Activated naive CD4-positive, alpha-beta T cell treated with anti-CD3 and anti-CD28 coated beads for 36 hours (primary cell): ENCODE measurements at regions not wholly inside any gene's neighbourhood (a gene's known extent, or its start where the extent isn't known, plus 50 kb on each side); places are given as distances from the start of the nearest gene placed in this dataset.

Experiments
- CTCF ChIA-PET: fragments of 350-600 bp; sonication (Branson Sonifier 250); formaldehyde crosslinking; loops from one replicate; lab custom pipeline; 2021; ENCODE audit warnings: antibody characterized with exemption; lab: Charles Lee
- DNase-seq: peaks from one replicate; pipeline ENCODE4 v3.0.0-alpha.2; 2020
- H3K27ac Mint-ChIP-seq: one replicate; pipeline ENCODE4 v1.8.0; 2021; ENCODE audit warnings: mild to moderate bottlenecking, mixed read lengths
- H3K27me3 Mint-ChIP-seq: one replicate; pipeline ENCODE4 v1.8.0; 2021; ENCODE audit warnings: low read depth, mixed read lengths
- H3K36me3 Mint-ChIP-seq: one replicate; pipeline ENCODE4 v1.8.0; 2021; ENCODE audit warnings: low read depth, mixed read lengths
- H3K4me1 Mint-ChIP-seq: one replicate; pipeline ENCODE4 v1.8.0; 2021; ENCODE audit warnings: low read depth, mixed read lengths
- H3K4me3 Mint-ChIP-seq: one replicate; pipeline ENCODE4 v1.8.0; 2021; ENCODE audit warnings: mild to moderate bottlenecking, moderate library complexity, mixed read lengths
- H3K9me3 Mint-ChIP-seq: one replicate; pipeline ENCODE4 v1.8.0; 2021; ENCODE audit warnings: mixed read lengths
- intact Hi-C: fragments of 100-400 bp; cut with micrococcal nuclease; formaldehyde crosslinking; loops from one replicate; pipeline ENCODE4 v1.15.1; 2023

DNA sequence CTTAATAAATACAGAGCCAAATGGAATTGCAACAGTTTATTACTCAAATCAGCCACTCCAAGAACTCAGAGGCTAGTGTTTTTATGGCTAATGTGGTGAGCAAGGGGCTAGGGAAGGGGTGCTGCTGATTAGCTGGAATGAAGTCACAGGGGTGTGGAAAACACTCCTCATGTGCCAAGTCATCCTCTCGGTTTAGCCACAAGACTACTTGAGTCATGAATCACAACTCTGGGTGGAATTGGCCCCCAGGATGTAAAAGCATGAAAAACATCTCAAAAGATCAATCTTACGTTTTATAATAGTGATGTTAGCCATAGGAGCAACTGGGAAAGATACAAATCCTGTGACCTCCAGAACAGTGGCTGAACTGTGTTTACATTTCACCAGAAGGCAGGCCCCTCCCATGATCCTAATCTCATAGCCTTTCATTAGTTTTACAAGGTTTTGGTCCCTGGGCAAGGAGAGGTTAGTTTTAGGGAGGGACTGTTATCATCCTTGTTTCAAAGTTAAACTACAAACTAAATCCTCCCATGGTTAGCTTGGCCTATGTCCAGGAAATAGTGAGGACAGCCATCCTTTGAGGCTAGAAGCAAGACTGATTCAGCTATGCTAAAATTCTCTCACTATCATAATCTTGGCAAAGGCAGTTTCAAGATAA lies 2020.1 kb upstream of the PCDH20 start:
- no peaks in the 10 kb centered on the region for H3K27me3 Mint-ChIP-seq
- no peaks in the 10 kb centered on the region for H3K4me1 Mint-ChIP-seq
- DNase-seq = no peak
- H3K36me3 Mint-ChIP-seq = no peaks in the 10 kb centered on the region
- intact Hi-C loops = no loop called here
- no peak overlapping the region for H3K27ac Mint-ChIP-seq
- no peak overlapping the region for H3K4me3 Mint-ChIP-seq
- CTCF ChIA-PET = interaction anchor here (0.6 kb wide), 1 partner anchor 110 kb away, joined by 3 read pairs; no protein-coding TSS in a partner anchor
- peaks cover 3% of the 10 kb centered on the region for H3K9me3 Mint-ChIP-seq

DNA sequence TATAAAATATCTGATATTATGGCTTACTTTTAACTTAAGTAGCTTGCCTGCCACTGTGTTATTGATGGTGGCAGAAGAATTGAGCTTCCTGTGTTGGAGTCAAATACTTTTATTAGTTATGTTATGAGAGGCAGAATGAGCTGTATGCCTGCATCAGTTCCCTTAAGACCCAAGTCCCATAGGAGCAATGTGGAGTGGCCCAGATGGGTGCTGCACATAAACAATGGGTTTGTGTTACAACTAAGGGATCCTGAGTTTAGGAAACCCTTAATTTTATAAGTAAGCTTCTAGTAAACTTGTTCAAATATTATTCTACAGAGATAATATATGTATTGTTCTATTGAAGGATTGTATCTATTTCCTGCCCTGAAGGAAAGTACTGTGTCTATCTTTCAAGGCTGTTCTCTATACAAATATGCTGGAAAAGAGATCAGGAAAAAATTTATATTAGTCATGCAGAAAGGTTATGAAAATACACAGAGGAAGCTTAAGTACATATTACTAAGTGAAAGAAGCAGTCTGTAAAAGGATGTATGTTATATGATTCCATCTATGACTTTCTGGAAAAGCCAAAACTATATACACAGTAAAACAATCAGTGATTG lies 2018.0 kb upstream of the PCDH20 start:
- Mint-ChIP-seq H3K36me3 (no peaks in the 10 kb centered on the region), H3K4me1 (no peaks in the 10 kb centered on the region), H3K4me3 (no peak overlapping the region), H3K9me3 (no peaks in the 10 kb centered on the region), H3K27ac (no peak overlapping the region), H3K27me3 (no peaks in the 10 kb centered on the region)
- CTCF ChIA-PET = no interaction called here
- DNase-seq = no peak
- intact Hi-C loops = no loop called here

DNA sequence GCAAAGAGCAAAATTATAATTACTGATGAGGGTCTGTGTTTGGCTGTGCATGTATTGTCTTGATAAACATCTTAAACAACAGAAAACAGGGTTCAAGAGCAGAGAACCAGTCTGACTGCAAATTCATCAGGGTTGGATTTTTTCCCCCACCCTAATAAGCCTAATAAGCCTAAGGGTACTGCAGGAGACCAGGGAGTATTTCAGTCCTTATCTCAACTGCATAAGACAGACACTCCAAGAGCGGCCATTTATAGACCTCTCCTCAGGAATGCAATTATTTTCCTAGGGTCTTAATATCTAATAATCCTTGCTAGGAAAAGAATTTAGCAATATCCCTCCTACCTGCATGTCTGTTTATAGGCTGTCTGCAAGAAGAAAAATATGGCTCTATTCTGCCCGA lies 2011.5 kb upstream of the PCDH20 start:
- Mint-ChIP-seq H3K36me3 (no peaks in the 10 kb centered on the region), H3K4me3 (no peak overlapping the region), H3K4me1 (no peaks in the 10 kb centered on the region), H3K27me3 (no peaks in the 10 kb centered on the region), H3K9me3 (no peaks in the 10 kb centered on the region), H3K27ac (no peak overlapping the region)
- CTCF ChIA-PET = no interaction called here
- intact Hi-C loops = no loop called here
- no peak for DNase-seq

DNA sequence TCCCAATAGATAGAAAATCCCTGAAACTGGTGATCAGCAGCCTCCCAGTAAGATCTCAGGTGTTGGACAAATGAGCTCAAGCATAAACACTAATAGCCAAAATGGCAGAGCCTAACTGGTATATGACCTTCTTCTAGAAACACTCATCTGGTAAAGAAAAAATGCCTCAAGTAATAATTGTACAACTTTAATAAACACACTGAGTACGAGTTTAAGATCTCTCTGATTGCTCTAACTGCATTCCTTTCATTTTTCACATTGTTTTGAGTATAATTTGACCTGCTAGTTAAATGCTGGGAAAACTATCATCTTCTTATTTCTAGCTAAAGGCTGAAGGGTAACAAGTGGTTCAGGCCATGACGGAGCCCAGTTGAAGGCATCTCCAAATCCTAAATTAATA lies 2009.5 kb upstream of the PCDH20 start:
- intact Hi-C loops = no loop called here
- H3K36me3 Mint-ChIP-seq = no peaks in the 10 kb centered on the region
- H3K27ac Mint-ChIP-seq = no peak overlapping the region
- H3K4me1 Mint-ChIP-seq = no peaks in the 10 kb centered on the region
- no peaks in the 10 kb centered on the region for H3K27me3 Mint-ChIP-seq
- CTCF ChIA-PET = no interaction called here
- no peaks in the 10 kb centered on the region for H3K9me3 Mint-ChIP-seq
- H3K4me3 Mint-ChIP-seq = no peak overlapping the region
- no peak for DNase-seq

DNA sequence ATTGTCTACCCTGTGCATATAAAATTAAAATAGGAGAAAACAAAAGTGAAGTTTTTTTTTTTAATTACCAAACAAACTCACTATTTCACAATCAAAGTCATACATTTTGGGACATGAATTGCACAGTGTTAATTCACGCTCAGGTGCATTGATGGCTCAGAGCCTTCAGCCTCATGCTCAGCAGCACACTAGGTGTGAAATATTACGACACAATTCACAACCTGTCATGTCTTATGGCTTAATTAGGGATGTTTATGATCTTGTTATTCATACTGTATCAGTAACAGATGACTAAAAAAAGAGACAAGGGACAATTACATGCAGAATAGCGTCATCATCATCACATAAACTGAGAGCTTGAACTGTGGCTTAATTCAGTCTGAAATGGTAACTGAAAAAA lies 2005.5 kb upstream of the PCDH20 start:
- intact Hi-C loops = no loop called here
- Mint-ChIP-seq H3K9me3 (peaks cover 6% of the 10 kb centered on the region), H3K27ac (no peak overlapping the region), H3K4me3 (no peak overlapping the region), H3K4me1 (no peaks in the 10 kb centered on the region), H3K36me3 (no peaks in the 10 kb centered on the region), H3K27me3 (no peaks in the 10 kb centered on the region)
- DNase-seq = no peak
- CTCF ChIA-PET = no interaction called here

DNA sequence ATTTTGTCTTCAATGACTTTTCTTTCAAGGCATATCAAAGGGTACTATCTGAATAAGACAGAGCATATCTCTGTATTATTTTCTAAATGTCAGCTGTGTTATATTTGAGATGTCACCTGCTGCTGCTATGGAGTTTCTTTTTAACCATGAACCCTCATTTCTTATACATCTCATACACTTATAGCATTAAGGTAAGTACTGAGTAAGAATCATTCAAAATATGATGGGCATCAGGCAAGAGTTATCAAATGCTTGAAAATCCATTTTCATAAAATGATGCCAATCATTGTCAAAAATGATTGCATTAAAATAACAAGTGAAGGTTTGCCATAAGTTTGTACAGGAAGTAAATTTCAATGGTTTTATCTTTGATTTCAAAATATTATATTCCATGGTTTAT lies 2005.0 kb upstream of the PCDH20 start:
- no peaks in the 10 kb centered on the region for H3K4me1 Mint-ChIP-seq
- H3K9me3 Mint-ChIP-seq = peaks cover 6% of the 10 kb centered on the region
- H3K4me3 Mint-ChIP-seq = no peak overlapping the region
- no peaks in the 10 kb centered on the region for H3K27me3 Mint-ChIP-seq
- no peak for DNase-seq
- H3K36me3 Mint-ChIP-seq = no peaks in the 10 kb centered on the region
- intact Hi-C loops = no loop called here
- no peak overlapping the region for H3K27ac Mint-ChIP-seq
- CTCF ChIA-PET = no interaction called here

DNA sequence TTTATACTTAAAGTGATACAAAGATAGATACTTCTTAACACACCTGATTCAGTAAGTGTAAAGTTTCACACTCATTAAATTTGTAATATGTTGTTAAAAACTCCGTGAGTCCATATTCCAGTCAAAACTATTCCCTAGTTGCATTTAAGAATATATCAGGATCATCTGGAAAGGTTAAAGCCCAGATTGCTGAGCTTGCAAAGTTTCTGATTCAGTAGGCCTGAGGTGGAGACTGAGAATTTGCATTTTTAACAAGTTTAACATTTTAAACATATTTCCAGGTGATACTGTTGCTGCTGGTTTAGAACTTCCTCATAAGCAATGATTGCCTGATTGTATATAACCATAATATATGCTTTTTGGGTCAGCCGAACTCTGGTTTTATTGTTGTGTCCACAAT lies 1998.6 kb upstream of the PCDH20 start:
- intact Hi-C loops = no loop called here
- DNase-seq = no peak
- H3K9me3 Mint-ChIP-seq = peaks cover 6% of the 10 kb centered on the region
- CTCF ChIA-PET = no interaction called here
- H3K36me3 Mint-ChIP-seq = no peaks in the 10 kb centered on the region
- H3K4me1 Mint-ChIP-seq = no peaks in the 10 kb centered on the region
- H3K27me3 Mint-ChIP-seq = no peaks in the 10 kb centered on the region
- H3K27ac Mint-ChIP-seq = no peak overlapping the region
- no peak overlapping the region for H3K4me3 Mint-ChIP-seq

DNA sequence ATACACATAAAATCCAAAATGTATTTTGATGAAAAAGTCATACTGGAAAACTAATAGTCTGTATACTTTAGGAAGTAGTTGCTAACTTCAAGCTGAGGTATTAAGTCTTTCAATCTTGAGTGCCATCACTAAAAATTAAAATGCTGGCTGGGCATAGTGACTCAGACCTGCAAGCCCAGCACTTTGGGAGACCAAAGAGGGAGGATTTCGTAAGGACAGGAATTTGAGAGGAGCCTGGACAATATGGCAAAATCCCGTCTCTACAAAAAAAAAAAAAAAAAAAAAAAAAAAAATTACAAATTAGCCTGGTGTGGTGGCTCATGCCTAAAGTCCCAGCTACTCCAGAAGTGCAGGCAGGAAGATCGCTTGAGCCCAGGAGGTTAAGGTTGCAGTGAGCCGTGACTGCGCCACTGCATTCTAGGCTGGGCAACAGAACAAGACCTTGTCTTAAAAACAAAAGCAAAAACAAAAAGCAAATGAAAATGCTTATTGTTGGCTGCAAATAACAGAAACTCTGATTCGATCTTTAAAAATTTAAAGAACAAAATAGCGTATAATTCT lies 1994.2 kb upstream of the PCDH20 start:
- intact Hi-C loops = no loop called here
- Mint-ChIP-seq H3K4me1 (no peaks in the 10 kb centered on the region), H3K27ac (no peak overlapping the region), H3K9me3 (no peaks in the 10 kb centered on the region), H3K4me3 (no peak overlapping the region), H3K36me3 (no peaks in the 10 kb centered on the region), H3K27me3 (no peaks in the 10 kb centered on the region)
- no peak for DNase-seq
- CTCF ChIA-PET = no interaction called here

DNA sequence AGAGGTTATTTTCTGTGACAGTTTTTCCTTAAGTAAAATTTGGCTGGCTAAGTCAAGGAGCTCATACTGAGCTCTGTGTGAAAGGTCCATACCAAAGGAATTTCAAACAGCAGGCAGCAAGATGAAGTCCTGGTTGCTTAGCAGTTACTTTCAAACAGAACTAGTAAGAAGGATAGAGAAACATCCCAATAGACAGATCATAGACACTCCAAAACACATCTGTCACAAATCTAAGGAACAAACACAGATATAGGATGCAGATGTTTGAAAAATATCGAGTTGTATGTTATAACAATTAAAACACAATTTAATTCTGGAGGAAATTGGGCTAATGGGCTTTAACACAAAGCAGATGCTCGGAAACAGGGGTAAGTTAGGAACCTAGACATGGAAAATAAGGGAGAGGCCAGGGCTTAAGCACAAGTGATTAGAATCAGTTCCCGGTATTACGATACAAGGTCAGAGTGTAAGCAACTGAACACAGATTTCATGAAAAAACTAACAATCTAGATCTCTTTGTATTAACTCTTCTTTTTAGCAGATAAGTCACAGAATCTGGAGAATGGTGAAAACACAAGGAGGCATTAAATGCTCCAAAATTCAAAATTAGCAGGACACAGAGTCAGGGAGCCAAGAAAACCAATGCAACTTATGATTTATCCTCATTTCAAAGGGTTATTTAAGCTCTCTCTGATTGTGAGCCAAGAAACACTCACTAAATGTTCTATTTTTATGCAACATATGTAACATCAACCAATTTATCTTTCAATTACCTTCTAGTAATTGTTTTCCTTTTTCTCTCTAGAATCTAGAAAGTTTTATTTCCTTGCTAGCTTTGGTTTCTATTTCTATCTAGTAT lies 1992.9 kb upstream of the PCDH20 start:
- CTCF ChIA-PET = no interaction called here
- intact Hi-C loops = no loop called here
- no peak for DNase-seq
- Mint-ChIP-seq H3K4me1 (no peaks in the 10 kb centered on the region), H3K4me3 (no peak overlapping the region), H3K27ac (no peak overlapping the region), H3K36me3 (no peaks in the 10 kb centered on the region), H3K27me3 (no peaks in the 10 kb centered on the region), H3K9me3 (peaks cover 2% of the 10 kb centered on the region)

DNA sequence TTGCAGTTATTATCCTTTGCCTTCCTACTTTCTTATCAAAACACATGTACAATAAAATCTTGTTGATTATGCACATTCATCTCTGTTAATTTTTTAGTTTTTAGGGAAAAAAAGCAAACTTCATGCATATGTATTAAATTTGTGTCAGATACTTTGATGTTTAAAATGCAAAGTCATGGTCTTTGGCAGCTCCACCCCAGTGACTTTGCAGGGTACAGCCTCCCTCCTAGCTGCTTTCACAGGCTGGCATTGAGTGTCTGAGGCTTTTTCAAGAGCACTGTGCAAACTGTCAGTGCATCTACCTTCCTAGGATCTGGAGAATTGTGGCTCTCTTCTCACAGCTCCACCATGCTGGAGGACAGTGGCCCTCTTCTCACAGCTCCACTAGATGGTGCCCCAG lies 1988.1 kb upstream of the PCDH20 start:
- Mint-ChIP-seq H3K27me3 (no peaks in the 10 kb centered on the region), H3K9me3 (peaks cover 6% of the 10 kb centered on the region), H3K4me1 (no peaks in the 10 kb centered on the region), H3K4me3 (no peak overlapping the region), H3K27ac (no peak overlapping the region), H3K36me3 (no peaks in the 10 kb centered on the region)
- CTCF ChIA-PET = no interaction called here
- no peak for DNase-seq
- intact Hi-C loops = no loop called here

DNA sequence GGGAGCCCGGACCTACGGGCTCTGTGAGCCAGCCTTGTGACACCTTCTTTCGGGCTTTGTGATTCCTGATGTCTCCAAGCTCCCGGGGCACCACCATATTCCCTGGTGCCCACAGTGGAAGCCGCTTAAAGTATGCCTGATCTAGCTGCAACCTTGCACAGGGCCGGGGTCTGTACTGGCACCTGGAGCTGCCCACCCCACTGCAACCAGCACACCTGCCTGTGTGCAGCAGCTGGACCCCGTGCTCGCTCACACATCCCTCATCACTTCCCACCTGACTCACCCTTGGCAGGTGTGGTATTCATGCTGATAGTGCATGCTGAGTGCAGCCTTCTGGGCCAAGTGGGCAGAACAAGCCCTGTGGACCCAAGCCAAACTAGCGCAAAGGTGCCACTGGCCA lies 1981.1 kb upstream of the PCDH20 start:
- Mint-ChIP-seq H3K27me3 (no peaks in the 10 kb centered on the region), H3K4me3 (no peak overlapping the region), H3K27ac (no peak overlapping the region), H3K36me3 (no peaks in the 10 kb centered on the region), H3K4me1 (no peaks in the 10 kb centered on the region), H3K9me3 (no peaks in the 10 kb centered on the region)
- intact Hi-C loops = no loop called here
- DNase-seq = no peak
- CTCF ChIA-PET = no interaction called here

DNA sequence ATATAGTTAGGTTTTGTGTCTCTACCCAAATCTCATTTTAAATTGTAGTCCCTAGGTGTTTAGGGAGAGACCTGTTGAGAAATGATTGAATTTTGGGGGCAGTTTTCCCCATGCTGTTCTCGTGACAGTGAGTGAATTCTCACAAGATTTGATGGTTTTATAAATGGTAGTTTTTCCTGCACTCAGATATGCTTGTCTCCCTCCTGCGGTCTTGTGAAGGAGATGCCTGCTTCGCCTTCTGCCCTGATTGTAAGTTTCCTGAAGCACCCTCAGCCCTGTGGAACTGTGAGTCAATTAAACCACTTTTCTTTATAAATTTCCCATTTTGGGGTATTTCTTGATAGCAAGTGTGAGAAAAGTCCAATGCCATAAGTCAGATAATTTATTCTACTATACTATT lies 1977.5 kb upstream of the PCDH20 start:
- no peaks in the 10 kb centered on the region for H3K4me1 Mint-ChIP-seq
- intact Hi-C loops = no loop called here
- no peak for DNase-seq
- CTCF ChIA-PET = no interaction called here
- no peak overlapping the region for H3K27ac Mint-ChIP-seq
- H3K9me3 Mint-ChIP-seq = peaks cover 4% of the 10 kb centered on the region
- no peaks in the 10 kb centered on the region for H3K36me3 Mint-ChIP-seq
- no peak overlapping the region for H3K4me3 Mint-ChIP-seq
- no peaks in the 10 kb centered on the region for H3K27me3 Mint-ChIP-seq
